Ovary (tissue), 3 donors: ENCODE measurements at regions not wholly inside any gene's neighbourhood (a gene's known extent, or its start where the extent isn't known, plus 50 kb on each side); places are given as distances from the start of the nearest gene placed in this dataset.

ENCODE experiments used
- EP300 ChIP-seq: sonication (generic); formaldehyde crosslinking; IDR thresholded peaks from one replicate; pipeline ENCODE4 v1.6.1; 2017; ENCODE audit warnings: antibody characterized with exemption
- TF ChIP-seq, protein P1 (sequence below), 3 donors: fragments of 450-650 bp in 2 of 3; fragments of 200-600 bp in 1 of 3; IDR thresholded peaks; one replicate each; pipeline versions ENCODE4 v1.5.1 to v1.8.0; 2016 to 2022; ENCODE audit warnings: antibody characterized with exemption in 3 of 3, mild to moderate bottlenecking in 1 of 3
- donor health status: DM: no; HTN: no; CAD: no.

DNA sequence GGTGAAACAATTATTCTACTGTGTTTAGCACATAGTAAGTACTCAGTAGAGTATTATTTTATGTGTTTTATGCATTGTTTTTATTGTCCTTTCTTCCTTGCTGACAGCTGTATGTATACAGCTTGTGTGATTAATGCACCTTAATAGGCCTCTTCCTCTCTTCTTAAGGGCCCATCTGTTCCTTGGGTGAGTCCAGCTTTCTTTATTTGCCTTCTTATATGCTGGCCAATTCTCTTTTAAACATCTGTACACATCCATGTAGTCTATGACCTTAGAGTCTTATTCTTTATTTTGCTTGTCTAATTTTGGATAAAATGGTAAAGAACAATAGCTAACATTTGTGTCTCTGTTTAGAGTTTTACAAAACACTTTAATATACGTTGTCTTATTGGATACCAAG is 333.7 kb upstream of the MEIS1 start:
- TF ChIP-seq EP300, result no peak
- TF ChIP-seq, protein P1, sequence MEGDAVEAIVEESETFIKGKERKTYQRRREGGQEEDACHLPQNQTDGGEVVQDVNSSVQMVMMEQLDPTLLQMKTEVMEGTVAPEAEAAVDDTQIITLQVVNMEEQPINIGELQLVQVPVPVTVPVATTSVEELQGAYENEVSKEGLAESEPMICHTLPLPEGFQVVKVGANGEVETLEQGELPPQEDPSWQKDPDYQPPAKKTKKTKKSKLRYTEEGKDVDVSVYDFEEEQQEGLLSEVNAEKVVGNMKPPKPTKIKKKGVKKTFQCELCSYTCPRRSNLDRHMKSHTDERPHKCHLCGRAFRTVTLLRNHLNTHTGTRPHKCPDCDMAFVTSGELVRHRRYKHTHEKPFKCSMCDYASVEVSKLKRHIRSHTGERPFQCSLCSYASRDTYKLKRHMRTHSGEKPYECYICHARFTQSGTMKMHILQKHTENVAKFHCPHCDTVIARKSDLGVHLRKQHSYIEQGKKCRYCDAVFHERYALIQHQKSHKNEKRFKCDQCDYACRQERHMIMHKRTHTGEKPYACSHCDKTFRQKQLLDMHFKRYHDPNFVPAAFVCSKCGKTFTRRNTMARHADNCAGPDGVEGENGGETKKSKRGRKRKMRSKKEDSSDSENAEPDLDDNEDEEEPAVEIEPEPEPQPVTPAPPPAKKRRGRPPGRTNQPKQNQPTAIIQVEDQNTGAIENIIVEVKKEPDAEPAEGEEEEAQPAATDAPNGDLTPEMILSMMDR (IDR thresholded peaks at IDR 0.05), result no peak
